Nephron progenitor cell (in vitro differentiated cells): ENCODE measurements at regions not wholly inside any gene's neighbourhood (a gene's known extent, or its start where the extent isn't known, plus 50 kb on each side); places are given as distances from the start of the nearest gene placed in this dataset.
A peak's percentile ranks its signal among the peaks of the same experiment; 100 is the strongest.
"Not testable (repeated sequence)": the region's sequence is repeated elsewhere in the genome, so short reads cannot be mapped to it uniquely, and the experiment has no call there.

ENCODE experiments used
- DNase-seq: peaks from one replicate; pipeline ENCODE4 v3.0.0; 2021
- H3K27ac Mint-ChIP-seq: 2 replicates; pipeline ENCODE4 v1.8.0; 2021; ENCODE audit warnings: mild to moderate bottlenecking, moderate library complexity, mixed read lengths
- H3K27me3 Mint-ChIP-seq: 2 replicates; pipeline ENCODE4 v1.8.0; 2021; ENCODE audit warnings: mild to moderate bottlenecking, low read depth, mixed read lengths; ENCODE audit not compliant: poor library complexity
- H3K36me3 Mint-ChIP-seq: 2 replicates; pipeline ENCODE4 v1.8.0; 2021; ENCODE audit warnings: low read depth, mixed read lengths
- H3K4me1 Mint-ChIP-seq: 2 replicates; pipeline ENCODE4 v1.8.0; 2021; ENCODE audit warnings: mixed read lengths
- H3K4me3 Mint-ChIP-seq: 2 replicates; pipeline ENCODE4 v1.8.0; 2021; ENCODE audit warnings: mild to moderate bottlenecking, moderate library complexity, mixed read lengths
- H3K9me3 Mint-ChIP-seq: 2 replicates; pipeline ENCODE4 v1.8.0; 2021; ENCODE audit warnings: mild to moderate bottlenecking, moderate library complexity, mixed read lengths
- CTCF ChIP-seq: fragments of 200-600 bp; sonication (generic); IDR thresholded peaks from 2 replicates; pipeline ENCODE4 v1.5.0; 2021; ENCODE audit warnings: antibody characterized with exemption

GRCh38 chr12:68387338-68387737 lies 55.2 kb upstream of the MDM1 start:
- H3K9me3 Mint-ChIP-seq, result peaks cover 13% of the 10 kb centered on the region
- H3K27ac Mint-ChIP-seq, result no peak overlapping the region
- H3K4me3 Mint-ChIP-seq, result no peak overlapping the region
- DNase-seq, result no peak
- no peaks in the 10 kb centered on the region for H3K4me1 Mint-ChIP-seq
- TF ChIP-seq CTCF, result no peak
- H3K27me3 Mint-ChIP-seq, result peaks cover 4% of the 10 kb centered on the region
- no peaks in the 10 kb centered on the region for H3K36me3 Mint-ChIP-seq

- Mint-ChIP-seq H3K36me3 (no peaks in the 10 kb centered on the region), H3K4me1 (no peaks in the 10 kb centered on the region), H3K27ac (no peak overlapping the region), H3K27me3 (peaks cover 3% of the 10 kb centered on the region), H3K4me3 (no peak overlapping the region), H3K9me3 (peaks cover 13% of the 10 kb centered on the region)
- no peak for TF ChIP-seq CTCF
- DNase-seq, result no peak
Observed at GRCh38 chr12:68389305-68389704, 57.1 kb upstream of the MDM1 start.

GRCh38 chr12:68391937-68392336 lies 59.8 kb upstream of the MDM1 start:
- no peak for TF ChIP-seq CTCF
- Mint-ChIP-seq H3K4me3 (no peak overlapping the region), H3K36me3 (no peaks in the 10 kb centered on the region), H3K27me3 (peaks cover 3% of the 10 kb centered on the region), H3K9me3 (peaks cover 13% of the 10 kb centered on the region), H3K27ac (no peak overlapping the region), H3K4me1 (no peaks in the 10 kb centered on the region)
- DNase-seq, result no peak

GRCh38 chr12:68392376-68392775 lies 60.2 kb upstream of the MDM1 start:
- no peak for DNase-seq
- H3K27ac Mint-ChIP-seq, result no peak overlapping the region
- H3K4me1 Mint-ChIP-seq, result no peaks in the 10 kb centered on the region
- H3K9me3 Mint-ChIP-seq, result peaks cover 13% of the 10 kb centered on the region
- no peak for TF ChIP-seq CTCF
- no peaks in the 10 kb centered on the region for H3K36me3 Mint-ChIP-seq
- no peak overlapping the region for H3K4me3 Mint-ChIP-seq
- peaks cover 3% of the 10 kb centered on the region for H3K27me3 Mint-ChIP-seq

GRCh38 chr12:68393417-68393816 lies 61.3 kb upstream of the MDM1 start:
- Mint-ChIP-seq H3K27me3 (peaks cover 3% of the 10 kb centered on the region), H3K36me3 (no peaks in the 10 kb centered on the region), H3K9me3 (peaks cover 13% of the 10 kb centered on the region), H3K4me1 (no peaks in the 10 kb centered on the region), H3K27ac (no peak overlapping the region), H3K4me3 (no peak overlapping the region)
- DNase-seq, result no peak
- TF ChIP-seq CTCF, result no peak

GRCh38 chr12:68397566-68398158 lies 65.5 kb upstream of the MDM1 start:
- H3K27me3 Mint-ChIP-seq, result peaks cover 3% of the 10 kb centered on the region
- no peaks in the 10 kb centered on the region for H3K4me1 Mint-ChIP-seq
- no peak for TF ChIP-seq CTCF
- H3K9me3 Mint-ChIP-seq, result no peaks in the 10 kb centered on the region
- no peak overlapping the region for H3K4me3 Mint-ChIP-seq
- DNase-seq, result no peak
- H3K36me3 Mint-ChIP-seq, result no peaks in the 10 kb centered on the region
- H3K27ac Mint-ChIP-seq, result peak overlapping the region; percentile 30

- H3K27ac Mint-ChIP-seq, H3K27me3 Mint-ChIP-seq, H3K4me1 Mint-ChIP-seq, H3K36me3 Mint-ChIP-seq, H3K4me3 Mint-ChIP-seq, DNase-seq, H3K9me3 Mint-ChIP-seq: not testable (repeated sequence)
Observed at GRCh38 chr12:68398689-68399088, 66.5 kb upstream of the MDM1 start.
